Nephron progenitor cell (in vitro differentiated cells): ENCODE measurements at regions not wholly inside any gene's neighbourhood (a gene's known extent, or its start where the extent isn't known, plus 50 kb on each side); places are given as distances from the start of the nearest gene placed in this dataset.

Source experiments
- DNase-seq: peaks from one replicate; pipeline ENCODE4 v3.0.0; 2021
- H3K27ac Mint-ChIP-seq: 2 replicates; pipeline ENCODE4 v1.8.0; 2021; ENCODE audit warnings: mild to moderate bottlenecking, moderate library complexity, mixed read lengths
- H3K27me3 Mint-ChIP-seq: 2 replicates; pipeline ENCODE4 v1.8.0; 2021; ENCODE audit warnings: mild to moderate bottlenecking, low read depth, mixed read lengths; ENCODE audit not compliant: poor library complexity
- H3K36me3 Mint-ChIP-seq: 2 replicates; pipeline ENCODE4 v1.8.0; 2021; ENCODE audit warnings: low read depth, mixed read lengths
- H3K4me1 Mint-ChIP-seq: 2 replicates; pipeline ENCODE4 v1.8.0; 2021; ENCODE audit warnings: mixed read lengths
- H3K4me3 Mint-ChIP-seq: 2 replicates; pipeline ENCODE4 v1.8.0; 2021; ENCODE audit warnings: mild to moderate bottlenecking, moderate library complexity, mixed read lengths
- H3K9me3 Mint-ChIP-seq: 2 replicates; pipeline ENCODE4 v1.8.0; 2021; ENCODE audit warnings: mild to moderate bottlenecking, moderate library complexity, mixed read lengths
- TF ChIP-seq, protein P1 (sequence below): fragments of 200-600 bp; sonication (generic); IDR thresholded peaks from 2 replicates; pipeline ENCODE4 v1.5.0; 2021; ENCODE audit warnings: antibody characterized with exemption

DNA sequence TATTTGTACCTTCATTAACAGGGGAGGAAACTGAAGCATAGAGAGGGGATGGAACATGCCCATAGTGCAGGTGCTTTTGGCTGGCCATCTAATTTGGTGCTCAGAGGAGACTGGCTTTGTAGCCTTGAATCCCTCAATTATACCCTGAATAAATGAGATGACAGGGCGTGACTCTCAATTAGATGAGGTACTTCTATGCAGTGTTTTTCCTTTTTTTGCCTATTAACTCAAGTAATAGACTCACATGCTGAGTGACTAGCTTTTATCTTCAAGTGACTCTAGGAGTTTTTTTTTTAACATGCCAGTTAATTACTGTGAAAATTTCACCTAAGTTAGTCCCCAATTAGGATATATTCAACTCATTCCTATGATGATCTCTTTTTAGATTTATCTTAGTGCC, 243.7 kb downstream of the DACT1 start:
- H3K9me3 Mint-ChIP-seq: peaks cover 8% of the 10 kb centered on the region
- no peak overlapping the region for H3K4me3 Mint-ChIP-seq
- H3K4me1 Mint-ChIP-seq: peaks cover 38% of the 10 kb centered on the region
- no peak overlapping the region for H3K27ac Mint-ChIP-seq
- no peak for DNase-seq
- TF ChIP-seq, protein P1, sequence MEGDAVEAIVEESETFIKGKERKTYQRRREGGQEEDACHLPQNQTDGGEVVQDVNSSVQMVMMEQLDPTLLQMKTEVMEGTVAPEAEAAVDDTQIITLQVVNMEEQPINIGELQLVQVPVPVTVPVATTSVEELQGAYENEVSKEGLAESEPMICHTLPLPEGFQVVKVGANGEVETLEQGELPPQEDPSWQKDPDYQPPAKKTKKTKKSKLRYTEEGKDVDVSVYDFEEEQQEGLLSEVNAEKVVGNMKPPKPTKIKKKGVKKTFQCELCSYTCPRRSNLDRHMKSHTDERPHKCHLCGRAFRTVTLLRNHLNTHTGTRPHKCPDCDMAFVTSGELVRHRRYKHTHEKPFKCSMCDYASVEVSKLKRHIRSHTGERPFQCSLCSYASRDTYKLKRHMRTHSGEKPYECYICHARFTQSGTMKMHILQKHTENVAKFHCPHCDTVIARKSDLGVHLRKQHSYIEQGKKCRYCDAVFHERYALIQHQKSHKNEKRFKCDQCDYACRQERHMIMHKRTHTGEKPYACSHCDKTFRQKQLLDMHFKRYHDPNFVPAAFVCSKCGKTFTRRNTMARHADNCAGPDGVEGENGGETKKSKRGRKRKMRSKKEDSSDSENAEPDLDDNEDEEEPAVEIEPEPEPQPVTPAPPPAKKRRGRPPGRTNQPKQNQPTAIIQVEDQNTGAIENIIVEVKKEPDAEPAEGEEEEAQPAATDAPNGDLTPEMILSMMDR: no peak
- H3K27me3 Mint-ChIP-seq: peaks cover 16% of the 10 kb centered on the region
- no peaks in the 10 kb centered on the region for H3K36me3 Mint-ChIP-seq

- peaks cover 11% of the 10 kb centered on the region for H3K9me3 Mint-ChIP-seq
- peaks cover 43% of the 10 kb centered on the region for H3K4me1 Mint-ChIP-seq
- DNase-seq: peak; percentile 35
- peaks cover 13% of the 10 kb centered on the region for H3K27me3 Mint-ChIP-seq
- no peak overlapping the region for H3K27ac Mint-ChIP-seq
- no peaks in the 10 kb centered on the region for H3K36me3 Mint-ChIP-seq
- TF ChIP-seq, protein P1: no peak
- no peak overlapping the region for H3K4me3 Mint-ChIP-seq
These were observed 244.8 kb downstream of the DACT1 start for GRCh38 chr14:58882577-58883018.

DNA sequence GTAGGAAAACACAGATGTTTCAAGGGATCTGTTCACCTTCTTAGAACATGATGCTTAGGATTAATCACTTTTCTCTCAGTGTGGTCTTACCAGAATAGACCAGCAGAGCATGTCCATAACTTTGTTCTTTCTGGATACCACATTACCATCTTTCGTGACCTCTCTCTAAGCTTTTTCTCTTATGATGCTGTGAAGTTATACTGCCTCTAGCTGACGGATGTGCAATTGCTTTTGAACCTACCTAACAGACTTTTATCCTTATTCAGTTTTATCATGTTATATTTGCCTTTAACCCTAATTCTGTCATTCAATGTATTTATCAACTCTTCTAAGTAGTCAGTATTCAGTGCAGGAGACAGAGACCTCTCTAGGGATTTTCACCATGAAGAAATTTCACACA, 246.7 kb downstream of the DACT1 start:
- H3K4me1 Mint-ChIP-seq: peaks cover 35% of the 10 kb centered on the region
- peaks cover 11% of the 10 kb centered on the region for H3K9me3 Mint-ChIP-seq

GRCh38 chr14:58887931-58888330, 250.2 kb downstream of the DACT1 start:
- TF ChIP-seq, protein P1: no peak
- H3K9me3 Mint-ChIP-seq: peaks cover 11% of the 10 kb centered on the region
- H3K27ac Mint-ChIP-seq: no peak overlapping the region
- H3K4me1 Mint-ChIP-seq: peaks cover 14% of the 10 kb centered on the region
- no peak overlapping the region for H3K4me3 Mint-ChIP-seq
- H3K36me3 Mint-ChIP-seq: no peaks in the 10 kb centered on the region
- H3K27me3 Mint-ChIP-seq: no peaks in the 10 kb centered on the region
- no peak for DNase-seq

More for the DNA sequence above, 246.7 kb downstream of the DACT1 start:
- Mint-ChIP-seq H3K4me3 (no peak overlapping the region), H3K27ac (no peak overlapping the region), H3K27me3 (peaks cover 9% of the 10 kb centered on the region), H3K36me3 (no peaks in the 10 kb centered on the region)
- no peak for DNase-seq
- TF ChIP-seq, protein P1: no peak

DNA sequence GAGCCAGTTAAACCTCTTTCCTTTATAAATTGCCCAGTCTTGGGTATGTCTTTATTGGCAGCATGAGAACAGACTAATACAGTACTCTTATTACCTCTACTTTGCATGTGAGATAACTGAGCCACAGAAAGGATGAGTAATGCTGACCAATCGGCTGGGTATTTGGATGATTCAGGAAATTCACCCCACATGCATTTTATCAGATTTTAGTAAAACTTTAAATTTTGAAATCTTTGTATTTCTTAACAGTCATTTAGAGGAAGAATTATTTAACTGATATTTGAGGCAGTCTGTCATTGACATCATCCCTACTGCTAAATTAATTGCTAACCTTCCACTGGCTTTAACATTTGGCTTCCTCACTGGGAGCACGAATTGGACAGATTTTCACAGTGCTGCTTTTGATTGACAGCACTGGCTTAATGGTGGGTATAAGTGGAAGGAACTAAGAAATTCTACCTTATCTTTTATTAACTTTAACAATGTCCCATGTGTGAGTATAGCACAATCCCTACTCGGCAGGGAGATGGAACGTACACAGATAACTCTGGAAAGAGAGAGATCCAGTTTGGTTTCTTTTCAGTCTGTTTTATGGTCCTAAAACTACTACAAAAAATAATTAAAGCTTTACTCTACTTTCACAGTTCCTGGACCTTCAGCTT, 261.0 kb downstream of the DACT1 start:
- TF ChIP-seq, protein P1: no peak
- DNase-seq: no peak

DNA sequence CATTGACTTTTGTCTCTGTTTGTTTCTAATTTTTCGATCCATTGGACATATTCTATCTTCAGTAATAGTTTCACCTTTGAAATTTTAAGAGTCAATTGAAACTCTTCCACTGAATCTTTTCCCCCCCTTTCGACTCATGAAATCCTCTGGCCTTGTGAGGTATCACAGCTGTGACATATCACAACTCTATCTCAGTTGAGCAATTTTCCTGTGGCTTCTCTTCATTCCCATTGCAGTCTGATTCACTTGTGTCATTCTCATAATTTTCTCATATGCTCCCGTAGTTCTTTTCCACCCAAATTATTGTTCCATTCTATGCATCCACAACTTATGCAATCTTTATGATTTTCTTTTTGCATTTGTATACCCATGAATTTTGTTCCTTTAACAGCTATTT, 261.6 kb downstream of the DACT1 start:
- no peak overlapping the region for H3K27ac Mint-ChIP-seq
- peaks cover 3% of the 10 kb centered on the region for H3K27me3 Mint-ChIP-seq

More for the DNA sequence above, 261.0 kb downstream of the DACT1 start:
- Mint-ChIP-seq H3K9me3 (peaks cover 16% of the 10 kb centered on the region), H3K27ac (no peak overlapping the region), H3K4me1 (no peaks in the 10 kb centered on the region), H3K27me3 (peaks cover 3% of the 10 kb centered on the region), H3K36me3 (peaks cover 11% of the 10 kb centered on the region), H3K4me3 (no peak overlapping the region)

More for the DNA sequence above, 261.6 kb downstream of the DACT1 start:
- TF ChIP-seq, protein P1: no peak
- Mint-ChIP-seq H3K4me3 (no peak overlapping the region), H3K9me3 (peaks cover 18% of the 10 kb centered on the region), H3K4me1 (no peaks in the 10 kb centered on the region), H3K36me3 (peaks cover 14% of the 10 kb centered on the region)
- no peak for DNase-seq
